Activated CD4-positive, alpha-beta memory T cell treated with anti-CD3 and anti-CD28 coated beads, Interleukin-2, amount 10 ng/mL, durations not matched to agents 7 days and 5 days (primary cell): ENCODE measurements at regions not wholly inside any gene's neighbourhood (a gene's known extent, or its start where the extent isn't known, plus 50 kb on each side); places are given as distances from the start of the nearest gene placed in this dataset.

Source experiments
- CTCF ChIA-PET: fragments of 350-600 bp; sonication (Branson Sonifier 250); formaldehyde crosslinking; loops from one replicate; lab custom pipeline; 2021; ENCODE audit warnings: antibody characterized with exemption, inconsistent platforms; lab: Charles Lee
- POLR2A ChIA-PET: fragments of 350-600 bp; sonication (Branson Sonifier 250); formaldehyde crosslinking; loops from one replicate; lab custom pipeline; 2021; ENCODE audit warnings: antibody characterized with exemption; lab: Charles Lee
- DNase-seq: peaks from one replicate; pipeline ENCODE4 v3.0.0-alpha.2; 2020
- H3K27ac Mint-ChIP-seq: one replicate; pipeline ENCODE4 v1.8.0; 2021; ENCODE audit warnings: mild to moderate bottlenecking, mixed read lengths
- H3K27me3 Mint-ChIP-seq: one replicate; pipeline ENCODE4 v1.8.0; 2021; ENCODE audit warnings: mixed read lengths
- H3K36me3 Mint-ChIP-seq: one replicate; pipeline ENCODE4 v1.8.0; 2021; ENCODE audit warnings: low read depth, mixed read lengths
- H3K4me1 Mint-ChIP-seq: one replicate; pipeline ENCODE4 v1.8.0; 2021; ENCODE audit warnings: mixed read lengths
- H3K4me3 Mint-ChIP-seq: one replicate; pipeline ENCODE4 v1.8.0; 2021; ENCODE audit warnings: mild to moderate bottlenecking, mixed read lengths
- H3K9me3 Mint-ChIP-seq: one replicate; pipeline ENCODE4 v1.8.0; 2021; ENCODE audit warnings: mixed read lengths

DNA sequence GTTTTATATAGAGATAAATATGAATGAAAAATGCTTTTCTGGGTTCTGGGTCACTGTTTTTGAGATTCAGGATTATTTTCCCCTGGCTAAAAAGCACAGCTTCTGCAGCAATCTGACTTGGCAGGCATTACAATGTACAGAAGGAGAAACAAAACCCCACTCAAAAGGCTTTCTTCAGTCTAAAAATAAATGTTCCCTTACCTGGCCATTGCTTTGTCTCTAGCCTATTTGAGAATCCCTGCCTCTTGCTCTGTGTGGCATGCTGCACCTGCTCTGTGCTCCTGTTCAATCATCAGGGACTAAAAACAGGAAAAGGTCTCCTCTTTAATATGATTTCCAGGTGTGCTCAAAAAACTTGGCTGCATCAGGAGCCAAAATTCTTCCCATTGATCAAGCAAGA lies 187.4 kb upstream of the STAC start:
- no peaks in the 10 kb centered on the region for H3K4me1 Mint-ChIP-seq
- POLR2A ChIA-PET = no interaction called here
- no peaks in the 10 kb centered on the region for H3K36me3 Mint-ChIP-seq
- H3K27me3 Mint-ChIP-seq = no peaks in the 10 kb centered on the region
- H3K9me3 Mint-ChIP-seq = no peaks in the 10 kb centered on the region
- DNase-seq = no peak
- no peak overlapping the region for H3K4me3 Mint-ChIP-seq
- CTCF ChIA-PET = no interaction called here
- no peak overlapping the region for H3K27ac Mint-ChIP-seq

DNA sequence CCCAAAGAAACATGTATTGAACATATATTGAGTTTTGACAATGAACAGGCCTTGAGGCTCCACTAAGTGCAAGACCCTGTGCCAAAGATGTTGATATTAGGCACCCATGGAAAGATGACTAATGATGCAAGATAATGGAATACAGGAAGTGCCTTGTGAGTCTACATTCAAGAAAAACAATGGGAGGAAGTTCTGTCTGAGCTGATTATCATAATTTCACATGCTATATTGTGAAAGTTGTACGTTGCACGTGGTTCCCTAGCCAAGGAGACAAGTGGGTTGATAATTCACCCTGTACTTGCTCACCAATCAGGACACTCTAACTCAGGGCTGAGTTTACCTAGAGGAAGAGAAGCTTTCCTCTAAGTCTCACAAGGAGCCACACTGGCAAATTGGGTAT lies 186.9 kb upstream of the STAC start:
- H3K4me1 Mint-ChIP-seq = no peaks in the 10 kb centered on the region
- POLR2A ChIA-PET = no interaction called here
- H3K36me3 Mint-ChIP-seq = no peaks in the 10 kb centered on the region

DNA sequence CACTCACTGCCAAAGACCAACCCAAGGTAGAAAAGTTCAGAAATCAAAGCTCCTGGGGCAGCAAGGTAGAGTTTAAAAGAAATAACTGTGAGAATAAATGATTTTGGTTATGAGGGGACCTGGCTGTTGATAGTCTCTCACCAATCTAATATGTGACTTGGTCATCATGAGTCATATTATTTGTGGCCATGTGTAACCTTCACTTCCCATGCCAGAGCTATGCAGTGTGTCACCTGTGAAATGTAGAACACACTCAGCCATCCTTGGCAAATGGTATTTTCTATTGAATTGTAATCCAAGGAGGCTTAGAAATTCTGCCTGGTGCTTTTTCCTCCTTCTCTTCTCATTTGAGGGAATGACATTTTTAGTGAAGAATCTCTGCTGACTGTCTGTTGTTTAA lies 184.2 kb upstream of the STAC start:
- no peak for DNase-seq
- ChIA-PET POLR2A (no interaction called here), CTCF (no interaction called here)
- H3K4me1 Mint-ChIP-seq = no peaks in the 10 kb centered on the region
- H3K36me3 Mint-ChIP-seq = no peaks in the 10 kb centered on the region
- H3K27me3 Mint-ChIP-seq = no peaks in the 10 kb centered on the region
- no peak overlapping the region for H3K4me3 Mint-ChIP-seq
- H3K9me3 Mint-ChIP-seq = no peaks in the 10 kb centered on the region
- H3K27ac Mint-ChIP-seq = no peak overlapping the region

More for the DNA sequence above, 186.9 kb upstream of the STAC start:
- Mint-ChIP-seq H3K27ac (no peak overlapping the region), H3K9me3 (no peaks in the 10 kb centered on the region), H3K4me3 (no peak overlapping the region), H3K27me3 (no peaks in the 10 kb centered on the region)
- CTCF ChIA-PET = no interaction called here
- DNase-seq = no peak

DNA sequence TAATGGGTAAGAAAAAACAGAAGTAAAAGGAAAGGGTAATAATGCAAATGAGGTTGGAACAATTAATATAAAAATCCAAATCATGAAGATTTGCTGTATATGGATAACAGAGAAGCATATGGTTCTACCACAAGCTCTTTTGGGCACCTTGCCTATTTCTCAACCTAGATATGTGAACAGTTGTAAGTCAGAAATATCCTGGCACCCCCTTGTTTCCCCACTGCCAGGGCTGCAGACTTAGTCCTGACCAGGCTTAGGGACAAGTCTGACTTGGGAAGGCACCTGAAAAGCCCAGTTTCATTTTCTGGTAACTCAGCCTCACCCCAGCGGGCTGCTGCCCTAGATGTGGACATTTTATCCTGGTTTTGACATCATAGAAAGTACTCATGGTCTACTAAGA lies 183.2 kb upstream of the STAC start:
- Mint-ChIP-seq H3K9me3 (no peaks in the 10 kb centered on the region), H3K27me3 (no peaks in the 10 kb centered on the region), H3K4me3 (no peak overlapping the region), H3K36me3 (no peaks in the 10 kb centered on the region), H3K27ac (no peak overlapping the region), H3K4me1 (no peaks in the 10 kb centered on the region)
- ChIA-PET POLR2A (no interaction called here), CTCF (no interaction called here)
- DNase-seq = no peak

DNA sequence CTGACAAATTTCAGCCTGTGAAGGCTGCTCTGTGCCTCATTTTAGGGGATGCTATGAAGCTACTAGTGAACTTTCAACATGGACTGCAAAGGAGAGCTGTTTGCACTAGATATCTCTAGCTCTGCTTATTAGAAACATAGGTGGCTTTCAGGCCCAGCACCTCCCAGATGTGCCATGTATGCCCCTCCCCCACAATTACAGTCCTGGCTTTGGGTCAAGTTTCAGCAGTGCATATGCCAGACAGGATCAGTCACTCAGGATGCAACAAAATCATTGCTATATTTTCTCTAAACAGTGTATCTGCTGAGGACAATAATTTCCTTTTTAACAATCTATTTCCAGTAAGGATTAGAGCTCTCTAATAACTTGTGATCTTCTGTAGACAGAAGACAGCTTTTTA lies 178.8 kb upstream of the STAC start:
- Mint-ChIP-seq H3K36me3 (no peaks in the 10 kb centered on the region), H3K9me3 (no peaks in the 10 kb centered on the region), H3K27ac (no peak overlapping the region), H3K4me1 (no peaks in the 10 kb centered on the region), H3K27me3 (no peaks in the 10 kb centered on the region), H3K4me3 (no peak overlapping the region)
- no peak for DNase-seq
- POLR2A ChIA-PET = no interaction called here
- CTCF ChIA-PET = no interaction called here

DNA sequence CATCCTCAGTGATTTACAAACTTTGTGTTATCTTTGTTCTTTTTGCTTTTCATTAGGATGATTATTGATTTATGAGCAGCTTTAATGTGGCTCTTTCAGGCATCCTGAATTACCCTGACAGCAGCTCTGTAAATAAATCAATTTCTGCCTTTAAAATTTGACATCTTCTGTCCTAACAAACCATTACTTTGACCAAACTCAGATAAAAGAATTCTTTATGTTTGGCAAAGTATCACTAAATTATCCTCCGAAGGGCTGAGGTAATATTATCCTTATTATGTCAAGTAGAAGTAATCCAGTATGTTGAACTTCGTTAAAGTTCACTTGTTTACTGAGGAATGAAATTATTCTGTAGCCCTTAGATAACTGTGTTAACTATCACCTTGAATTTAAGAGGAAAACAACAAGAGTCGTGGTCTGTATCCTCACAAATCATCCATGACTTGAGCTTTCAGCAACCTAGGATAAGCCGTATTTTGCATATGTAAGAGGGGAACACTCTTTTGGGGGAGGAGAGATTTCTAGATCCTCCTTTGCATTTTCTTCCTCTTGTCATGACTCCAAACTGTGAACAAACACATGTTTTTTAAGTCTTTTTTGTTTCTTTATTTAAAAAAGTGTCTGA lies 173.2 kb upstream of the STAC start:
- CTCF ChIA-PET = no interaction called here
- Mint-ChIP-seq H3K4me1 (no peaks in the 10 kb centered on the region), H3K9me3 (no peaks in the 10 kb centered on the region), H3K27ac (no peak overlapping the region), H3K4me3 (no peak overlapping the region), H3K27me3 (no peaks in the 10 kb centered on the region), H3K36me3 (no peaks in the 10 kb centered on the region)
- no peak for DNase-seq
- POLR2A ChIA-PET = no interaction called here

DNA sequence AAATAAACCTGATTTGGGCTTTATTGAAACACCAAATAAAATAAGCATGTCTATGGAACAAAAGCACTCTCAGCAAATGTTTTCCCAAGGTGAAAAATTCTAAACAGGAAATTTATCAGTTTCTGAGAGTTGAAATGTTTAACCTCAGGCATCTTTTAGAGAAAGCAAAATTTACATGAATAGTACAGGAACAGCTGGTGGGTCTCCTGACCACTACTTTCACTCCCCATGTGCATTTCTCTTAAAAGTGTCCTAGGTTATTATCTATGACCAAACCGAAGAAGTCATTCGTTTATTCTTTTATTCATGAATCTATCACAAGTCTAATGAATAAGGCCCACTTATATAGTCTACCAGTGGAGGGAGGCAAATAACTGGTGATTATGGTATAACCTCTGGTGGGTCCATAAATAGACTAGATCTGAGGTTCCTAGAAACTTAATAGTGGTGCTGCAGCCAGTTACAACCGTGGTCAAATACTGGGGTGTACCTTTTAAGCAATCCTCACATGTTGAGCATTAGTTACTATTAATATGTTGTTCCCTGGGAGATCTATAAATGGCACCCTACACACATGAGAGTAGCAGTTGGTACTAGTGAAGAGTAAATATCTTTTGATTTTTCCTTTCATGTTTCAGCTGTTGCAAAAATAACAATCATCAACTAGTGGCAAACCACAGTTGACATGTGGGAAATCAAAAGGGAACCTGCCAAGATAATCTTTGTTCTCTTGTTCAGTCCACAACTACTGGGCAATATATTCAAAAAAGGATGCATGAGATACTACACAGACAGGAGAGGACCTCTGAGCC lies 169.3 kb upstream of the STAC start:
- no peak overlapping the region for H3K27ac Mint-ChIP-seq
- no peak overlapping the region for H3K4me3 Mint-ChIP-seq
- CTCF ChIA-PET = no interaction called here
- no peaks in the 10 kb centered on the region for H3K36me3 Mint-ChIP-seq
- POLR2A ChIA-PET = no interaction called here
- no peak for DNase-seq
- no peaks in the 10 kb centered on the region for H3K4me1 Mint-ChIP-seq
- H3K9me3 Mint-ChIP-seq = no peaks in the 10 kb centered on the region
- no peaks in the 10 kb centered on the region for H3K27me3 Mint-ChIP-seq

DNA sequence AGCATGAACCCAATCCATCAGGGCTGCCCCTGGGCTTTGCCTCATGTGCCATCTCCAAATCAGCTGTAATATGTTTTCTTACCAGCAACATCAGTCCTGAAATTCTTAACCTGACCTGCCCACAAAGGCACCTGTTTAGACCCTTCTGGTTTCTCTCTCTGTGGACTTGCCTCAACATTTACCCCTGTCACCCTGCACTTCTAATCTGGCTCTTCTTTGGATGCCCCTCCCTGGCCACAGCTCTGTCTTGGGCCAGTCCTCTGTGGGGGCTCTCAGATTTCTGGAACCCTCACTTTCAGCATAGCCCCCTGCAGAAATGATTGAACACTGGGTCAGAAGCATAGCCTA lies 168.7 kb upstream of the STAC start:
- no peaks in the 10 kb centered on the region for H3K9me3 Mint-ChIP-seq
- no peak overlapping the region for H3K27ac Mint-ChIP-seq
- no peaks in the 10 kb centered on the region for H3K4me1 Mint-ChIP-seq
- POLR2A ChIA-PET = no interaction called here
- CTCF ChIA-PET = no interaction called here
- no peaks in the 10 kb centered on the region for H3K36me3 Mint-ChIP-seq
- no peak overlapping the region for H3K4me3 Mint-ChIP-seq
- H3K27me3 Mint-ChIP-seq = no peaks in the 10 kb centered on the region
- DNase-seq = no peak

DNA sequence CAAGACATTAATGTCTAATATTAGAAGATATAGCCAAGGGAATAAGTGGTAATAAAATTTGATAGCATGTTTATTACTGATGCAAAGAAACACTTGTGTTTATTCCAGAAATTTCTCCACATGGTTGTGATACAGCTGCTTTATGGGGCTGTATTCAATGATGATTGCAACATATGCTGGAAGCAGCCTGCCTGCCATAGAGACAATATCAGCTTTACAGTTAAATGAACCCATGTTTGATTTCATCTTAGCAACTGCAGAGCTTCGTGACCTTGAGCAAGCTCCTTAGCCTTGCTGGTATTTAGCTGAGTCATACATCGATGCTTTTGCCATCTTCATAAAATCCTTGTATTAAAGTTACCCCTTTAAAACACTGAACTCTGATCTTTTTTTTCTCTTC lies 168.1 kb upstream of the STAC start:
- Mint-ChIP-seq H3K9me3 (no peaks in the 10 kb centered on the region), H3K4me3 (no peak overlapping the region), H3K27ac (no peak overlapping the region), H3K27me3 (no peaks in the 10 kb centered on the region), H3K4me1 (no peaks in the 10 kb centered on the region), H3K36me3 (no peaks in the 10 kb centered on the region)
- CTCF ChIA-PET = no interaction called here
- no peak for DNase-seq
- POLR2A ChIA-PET = no interaction called here

DNA sequence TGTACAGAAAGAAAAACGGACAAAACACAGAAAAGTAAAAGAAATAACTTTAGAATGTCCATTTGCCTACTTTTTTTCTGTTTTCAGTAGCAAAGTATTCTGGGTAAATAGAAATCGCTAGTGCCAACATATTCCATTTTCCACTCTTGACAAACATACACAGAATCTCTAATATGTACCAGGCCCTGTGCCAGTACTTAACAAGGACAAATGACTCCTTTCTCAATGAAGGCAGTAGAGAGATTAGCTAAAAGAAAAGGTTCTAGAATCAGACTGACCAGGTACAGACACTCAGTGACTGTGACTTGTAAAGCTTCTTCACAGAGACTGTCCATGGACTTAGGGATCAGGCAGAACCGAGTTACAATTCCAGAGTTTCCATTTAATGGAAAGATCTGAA lies 165.8 kb upstream of the STAC start:
- Mint-ChIP-seq H3K4me1 (no peaks in the 10 kb centered on the region), H3K27ac (no peak overlapping the region), H3K4me3 (no peak overlapping the region), H3K36me3 (no peaks in the 10 kb centered on the region), H3K9me3 (no peaks in the 10 kb centered on the region), H3K27me3 (no peaks in the 10 kb centered on the region)
- no peak for DNase-seq
- ChIA-PET POLR2A (no interaction called here), CTCF (no interaction called here)

DNA sequence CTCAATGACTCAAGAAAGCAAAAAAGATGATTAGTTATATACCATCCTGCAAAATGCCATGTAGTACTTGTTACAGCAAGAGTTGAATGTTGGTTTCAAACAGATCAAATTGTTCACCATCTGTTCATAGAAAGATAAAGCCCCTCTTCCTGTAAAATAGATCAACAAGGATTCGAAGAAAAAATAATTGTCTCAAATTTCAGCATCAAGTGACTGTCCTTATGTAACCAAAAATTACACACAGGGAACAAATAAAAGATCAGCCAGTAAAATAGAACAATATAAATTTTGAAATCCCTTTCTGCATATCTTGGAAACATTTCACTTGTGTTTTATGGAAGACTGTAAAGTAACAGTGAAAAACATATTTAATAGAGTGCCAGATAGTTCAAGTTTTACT lies 165.1 kb upstream of the STAC start:
- Mint-ChIP-seq H3K4me3 (no peak overlapping the region), H3K4me1 (no peaks in the 10 kb centered on the region), H3K27me3 (no peaks in the 10 kb centered on the region), H3K9me3 (no peaks in the 10 kb centered on the region), H3K36me3 (no peaks in the 10 kb centered on the region), H3K27ac (no peak overlapping the region)
- DNase-seq = no peak
- ChIA-PET POLR2A (no interaction called here), CTCF (no interaction called here)

DNA sequence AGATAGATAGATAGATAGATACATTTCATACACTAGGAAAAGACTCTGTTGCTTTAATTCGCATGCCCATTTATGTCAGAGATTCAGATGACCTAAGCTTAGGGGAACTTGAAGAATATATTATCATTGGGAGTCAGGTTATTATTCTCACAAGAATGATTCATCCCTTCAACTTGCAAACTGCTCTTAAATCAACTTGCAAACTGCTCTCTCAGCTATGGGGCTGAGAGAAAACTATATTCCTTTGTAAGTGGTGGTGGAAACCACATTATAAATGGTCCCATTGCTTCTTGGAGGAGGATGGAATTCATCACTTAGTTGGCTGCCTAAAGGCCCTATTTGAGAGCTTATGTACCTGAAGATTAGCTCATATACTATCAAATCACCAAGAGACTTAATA lies 160.9 kb upstream of the STAC start:
- no peak overlapping the region for H3K4me3 Mint-ChIP-seq
- CTCF ChIA-PET = no interaction called here

DNA sequence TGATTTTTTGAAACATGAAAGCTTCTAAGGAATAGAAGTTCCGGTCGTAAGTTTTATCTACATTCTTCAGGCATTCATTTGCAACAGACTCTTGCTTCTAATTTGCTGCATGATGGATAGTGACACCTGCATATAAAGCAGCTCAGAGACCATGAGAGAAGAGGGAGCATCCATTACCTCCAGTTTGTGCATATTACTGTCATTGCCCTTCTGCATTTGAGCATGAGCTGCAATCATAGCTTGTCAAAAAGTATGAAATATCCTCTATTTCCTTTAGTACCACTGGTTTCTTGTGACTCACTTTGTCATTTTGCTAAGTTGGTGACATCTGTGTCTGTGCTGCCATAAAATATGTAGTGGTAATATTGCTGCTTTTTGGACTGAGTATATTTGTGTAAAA lies 160.1 kb upstream of the STAC start:
- Mint-ChIP-seq H3K27ac (no peak overlapping the region), H3K4me3 (no peak overlapping the region), H3K4me1 (no peaks in the 10 kb centered on the region), H3K36me3 (no peaks in the 10 kb centered on the region), H3K9me3 (peaks cover under 1% of the 10 kb centered on the region), H3K27me3 (no peaks in the 10 kb centered on the region)
- DNase-seq = no peak
- POLR2A ChIA-PET = no interaction called here
- CTCF ChIA-PET = no interaction called here

More for the DNA sequence above, 160.9 kb upstream of the STAC start:
- H3K36me3 Mint-ChIP-seq = no peaks in the 10 kb centered on the region
- DNase-seq = no peak
- no peaks in the 10 kb centered on the region for H3K27me3 Mint-ChIP-seq
- H3K4me1 Mint-ChIP-seq = no peaks in the 10 kb centered on the region
- H3K9me3 Mint-ChIP-seq = no peaks in the 10 kb centered on the region
- H3K27ac Mint-ChIP-seq = no peak overlapping the region
- POLR2A ChIA-PET = no interaction called here

DNA sequence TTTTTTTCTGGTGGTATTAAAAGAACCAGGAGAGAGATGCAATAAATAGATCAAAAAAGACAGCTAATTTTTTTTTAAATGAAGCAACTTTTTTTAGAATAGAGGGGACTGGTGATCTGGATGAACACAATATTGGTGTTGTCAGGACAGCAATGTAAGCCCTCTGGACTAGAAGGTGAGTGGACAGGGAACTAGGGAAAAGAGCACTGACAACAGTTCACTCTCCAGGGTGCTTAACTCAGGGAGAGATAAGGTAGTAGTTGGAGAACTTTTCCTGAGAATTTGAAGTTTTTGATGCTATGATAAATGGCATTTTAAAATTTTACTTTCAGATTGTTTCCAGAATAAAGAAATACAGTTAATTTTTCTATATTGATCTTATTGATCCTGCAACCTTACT lies 158.3 kb upstream of the STAC start:
- no peak overlapping the region for H3K4me3 Mint-ChIP-seq
- no peak overlapping the region for H3K27ac Mint-ChIP-seq
- H3K36me3 Mint-ChIP-seq = no peaks in the 10 kb centered on the region
- no peaks in the 10 kb centered on the region for H3K27me3 Mint-ChIP-seq
- H3K4me1 Mint-ChIP-seq = no peaks in the 10 kb centered on the region
- ChIA-PET CTCF (no interaction called here), POLR2A (no interaction called here)
- no peak for DNase-seq
- peaks cover 2% of the 10 kb centered on the region for H3K9me3 Mint-ChIP-seq
